CMK (cell line): ENCODE measurements at regions not wholly inside any gene's neighbourhood (a gene's known extent, or its start where the extent isn't known, plus 50 kb on each side); places are given as distances from the start of the nearest gene placed in this dataset.
"Not testable (repeated sequence)": the region's sequence is repeated elsewhere in the genome, so short reads cannot be mapped to it uniquely, and the experiment has no call there.

Experiments
- DNase-seq: peaks from one replicate; pipeline ENCODE4 v3.0.0-alpha.2; 2010; ENCODE audit warnings: low read depth

DNA sequence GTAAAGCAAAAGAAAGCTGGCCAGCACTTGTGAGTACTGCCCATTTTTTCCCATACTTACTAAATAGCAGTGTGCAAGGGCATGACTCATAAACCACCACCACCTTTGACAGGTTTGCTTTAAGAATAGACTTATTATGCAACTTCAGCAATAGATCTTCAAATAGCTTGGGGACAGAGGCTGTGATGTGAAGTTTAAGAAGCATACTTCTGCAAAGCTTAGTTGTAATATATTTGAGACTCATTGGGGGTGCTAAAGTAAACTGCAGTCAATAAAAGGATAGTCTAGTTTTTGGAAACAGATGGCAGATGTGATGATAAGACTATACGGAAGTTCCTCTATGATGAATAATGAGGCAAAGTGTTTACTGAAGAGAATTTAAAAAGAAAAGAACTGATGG, 210.0 kb downstream of the PLA2G4A start:
- peak; percentile 62 for DNase-seq

DNA sequence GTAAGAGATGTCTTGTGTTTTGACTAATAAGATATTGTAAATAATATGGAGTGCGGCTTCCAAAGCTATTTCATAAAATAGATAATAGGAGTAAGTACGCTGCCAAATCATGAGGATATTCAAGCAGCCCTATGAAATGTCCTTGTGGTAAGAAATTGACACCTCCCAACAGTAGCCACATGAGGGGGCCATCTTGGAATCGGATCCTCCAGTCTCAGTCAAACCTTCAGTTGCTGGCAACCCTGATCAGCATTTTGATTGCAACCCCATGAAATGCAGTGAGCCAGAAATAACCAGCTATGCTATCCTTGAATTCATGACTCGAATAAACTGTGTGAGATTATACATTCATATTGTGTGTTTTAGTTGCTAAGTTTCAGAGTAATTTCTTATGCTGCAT, 212.4 kb downstream of the PLA2G4A start:
- DNase-seq, result no peak

DNA sequence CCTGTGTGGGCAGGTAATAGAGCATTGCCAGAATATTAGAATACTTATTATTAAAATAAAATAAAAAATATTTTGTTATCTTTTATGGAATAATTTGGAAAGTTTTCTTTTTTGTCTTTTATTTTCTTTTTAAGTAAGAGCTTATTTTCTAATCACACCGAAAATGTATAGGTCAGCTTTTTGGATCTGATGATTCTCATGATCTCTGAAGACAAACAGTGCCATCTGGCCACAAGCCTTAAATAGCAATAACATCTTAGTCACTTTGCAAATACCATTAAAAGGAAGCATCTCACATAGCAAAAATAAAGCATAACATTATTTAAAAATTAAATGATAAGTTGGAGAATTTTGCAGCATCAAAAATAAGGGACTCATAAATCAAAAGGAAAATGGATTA, 213.8 kb downstream of the PLA2G4A start:
- DNase-seq, result no peak

DNA sequence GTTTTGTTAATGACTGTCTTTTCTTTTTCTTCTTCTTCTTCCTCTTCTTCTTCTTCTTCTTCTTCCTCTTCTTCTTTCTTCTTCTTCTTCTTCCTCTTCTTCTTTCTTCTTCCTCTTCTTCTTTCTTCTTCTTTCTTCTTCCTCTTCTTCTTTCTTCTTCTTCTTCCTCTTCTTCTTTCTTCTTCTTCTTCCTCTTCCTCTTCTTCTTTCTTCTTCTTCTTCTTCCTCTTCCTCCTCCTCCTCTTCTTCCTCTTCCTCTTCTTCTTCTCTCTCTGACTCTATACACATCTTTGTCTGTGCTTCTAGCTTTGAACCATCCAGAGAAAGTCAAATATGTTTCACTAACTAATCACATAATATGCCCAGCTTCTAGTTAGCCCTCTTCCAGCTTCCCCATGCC, 214.7 kb downstream of the PLA2G4A start:
- DNase-seq, result not testable (repeated sequence)

DNA sequence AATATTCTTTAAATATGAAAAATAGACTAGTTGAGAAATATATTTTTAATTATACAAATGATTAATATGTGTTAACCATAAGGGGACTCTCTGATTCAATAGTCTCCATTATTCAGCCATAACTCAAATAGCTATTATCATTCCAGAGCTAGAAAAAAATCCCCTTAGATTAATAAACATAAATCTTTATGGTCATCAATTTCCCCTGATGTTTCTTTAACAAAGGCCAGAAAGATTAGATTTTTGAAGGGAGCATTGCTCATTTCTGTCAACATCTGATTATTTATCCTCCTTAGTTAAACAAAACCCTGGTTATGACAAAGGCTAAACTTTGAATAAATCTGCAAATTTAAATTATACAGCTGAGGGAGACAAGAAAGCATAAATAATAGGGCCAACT, 215.7 kb downstream of the PLA2G4A start:
- no peak for DNase-seq

DNA sequence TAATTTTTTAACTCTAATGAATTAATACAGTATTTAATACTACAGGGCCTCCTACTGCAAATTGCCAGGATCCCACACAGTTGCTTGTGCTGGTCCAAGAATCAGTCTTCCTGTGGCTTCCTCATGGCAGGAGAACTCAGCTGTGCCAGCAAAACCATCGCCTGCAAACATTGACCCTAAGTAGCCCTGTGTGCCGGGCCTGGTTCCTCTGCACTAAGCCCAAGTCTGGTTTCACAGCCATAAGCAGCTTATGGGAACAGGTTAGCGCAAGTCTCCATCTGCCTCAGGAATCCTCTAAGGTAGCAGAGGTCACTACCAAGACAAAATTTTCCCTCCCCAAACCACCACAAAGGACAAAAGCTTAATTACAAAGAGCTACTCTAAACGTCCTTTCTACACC, 216.6 kb downstream of the PLA2G4A start:
- no peak for DNase-seq

DNA sequence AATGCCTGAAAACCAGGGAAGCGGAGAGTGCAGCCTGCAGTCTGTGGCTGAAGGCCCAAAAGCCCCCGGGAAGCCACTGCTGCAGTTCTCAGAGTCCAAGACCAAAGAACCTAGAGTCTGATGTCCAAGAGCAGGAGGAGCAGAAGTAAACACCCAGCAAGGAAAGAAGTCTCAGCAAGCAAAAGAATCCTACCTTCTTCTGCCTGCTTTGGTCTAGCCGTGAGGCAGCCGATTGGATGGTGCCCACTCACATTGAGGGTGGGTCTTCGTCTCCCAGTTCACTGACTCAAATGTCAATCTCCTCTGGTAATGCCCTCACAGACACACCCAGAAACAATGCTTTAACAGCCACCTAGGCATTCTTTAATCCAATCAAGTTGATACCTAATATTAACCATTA, 217.5 kb downstream of the PLA2G4A start:
- no peak for DNase-seq

DNA sequence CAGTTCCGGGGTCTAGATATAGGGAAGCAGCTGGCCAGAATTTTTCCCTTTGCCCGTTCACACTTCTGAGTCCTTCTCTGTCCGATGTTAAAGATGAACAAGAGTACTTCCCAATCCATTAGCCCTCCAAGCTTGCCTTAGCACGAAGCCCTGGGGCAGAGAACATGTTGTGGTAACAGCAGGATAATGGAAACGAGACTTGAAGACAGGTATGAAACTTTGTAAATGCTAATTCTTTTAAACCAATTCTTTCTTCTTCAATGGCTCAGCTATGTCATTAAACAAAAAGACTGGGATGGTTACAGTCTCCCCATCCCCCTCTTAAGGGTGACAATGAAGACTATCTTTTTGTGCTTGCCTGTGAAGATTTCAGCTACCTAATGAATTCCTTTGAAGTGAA, 218.5 kb downstream of the PLA2G4A start:
- no peak for DNase-seq

DNA sequence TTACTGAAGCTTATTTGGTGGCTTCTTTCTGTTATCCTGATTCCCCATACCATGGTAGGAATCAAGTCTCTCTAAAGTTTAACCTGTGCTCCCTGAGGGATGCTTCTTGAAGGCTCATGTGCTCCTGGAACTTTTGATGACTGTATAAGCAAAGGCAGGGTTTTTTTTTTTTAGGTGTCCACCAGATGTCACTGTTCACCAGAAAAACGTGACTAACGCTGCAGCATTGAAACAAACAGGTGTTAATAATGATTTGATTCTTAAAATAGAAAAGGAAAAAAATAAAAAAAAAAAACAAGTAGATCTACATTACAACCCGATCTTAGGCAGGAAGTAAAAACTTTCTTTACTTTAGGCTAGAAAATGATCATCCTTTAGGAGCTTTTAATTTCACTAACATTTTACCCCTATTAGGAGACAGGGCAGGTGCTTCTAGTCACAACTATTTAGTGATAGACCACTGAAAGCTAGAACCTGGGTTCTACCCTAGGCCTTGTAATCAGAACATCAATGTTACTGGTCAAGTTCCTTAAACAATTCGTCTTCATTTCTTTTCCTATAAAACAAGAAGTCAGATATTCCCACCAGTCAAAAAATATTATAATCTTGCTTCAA, 223.0 kb downstream of the PLA2G4A start:
- no peak for DNase-seq

DNA sequence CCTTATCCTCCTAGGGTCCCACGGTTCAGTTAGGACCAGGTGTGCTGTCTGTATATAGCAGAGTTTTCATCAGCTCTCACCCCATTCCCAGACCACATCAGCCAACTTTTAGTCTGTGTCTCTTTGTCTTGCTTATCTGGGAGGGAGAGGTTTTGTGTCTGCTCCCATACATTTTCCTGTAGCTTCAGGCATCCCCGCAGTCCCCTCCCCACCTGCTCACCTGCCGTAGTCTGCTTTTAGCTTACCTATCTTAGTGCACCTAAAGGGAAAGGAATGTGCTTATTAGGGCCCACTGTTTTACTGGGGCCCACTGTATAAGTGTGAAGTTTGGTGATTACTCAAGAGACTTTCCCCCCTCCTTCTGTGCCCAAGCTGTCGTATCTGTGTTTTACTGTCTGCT, 225.1 kb downstream of the PLA2G4A start:
- no peak for DNase-seq

DNA sequence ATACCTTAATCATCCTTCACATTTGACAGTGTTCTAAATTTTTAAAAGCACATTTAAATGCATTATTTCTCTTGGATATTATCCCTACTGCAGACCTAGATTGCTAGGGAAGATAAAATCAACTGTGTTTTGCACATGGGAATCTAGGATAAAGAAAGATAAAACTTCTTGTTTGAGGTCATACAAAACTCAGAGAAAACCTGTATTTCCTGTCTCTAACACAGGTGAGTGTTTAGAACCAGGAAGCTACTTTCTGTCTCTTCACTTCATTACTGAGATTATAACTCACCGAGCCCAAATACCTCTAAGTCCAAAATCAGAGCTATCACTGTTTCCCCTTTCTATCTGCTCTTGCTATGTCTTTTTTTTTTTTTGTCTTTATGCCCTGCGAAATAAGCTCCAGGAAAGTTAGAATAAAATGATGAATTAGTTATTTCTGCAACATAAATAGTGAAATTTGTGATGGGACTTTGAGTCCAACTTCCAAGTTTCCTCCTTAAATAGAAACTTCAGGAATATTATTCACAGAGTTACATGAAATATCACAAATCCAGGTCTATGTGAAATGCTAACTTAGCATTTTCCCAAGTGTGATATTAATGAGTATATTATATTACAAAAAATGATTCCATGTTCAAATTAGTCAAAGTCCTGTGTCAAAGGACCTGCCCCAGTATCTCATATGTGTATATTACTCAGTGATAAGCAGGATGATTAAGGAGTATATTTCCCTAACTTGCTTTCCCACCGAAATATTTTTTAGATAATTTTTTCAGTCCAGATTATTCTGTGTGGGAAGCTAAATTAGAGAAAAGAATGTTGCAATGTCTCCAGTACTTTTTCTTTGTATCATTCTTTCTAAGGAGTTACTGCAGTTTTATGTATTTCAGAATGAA, 226.4 kb downstream of the PLA2G4A start:
- DNase-seq, result no peak

DNA sequence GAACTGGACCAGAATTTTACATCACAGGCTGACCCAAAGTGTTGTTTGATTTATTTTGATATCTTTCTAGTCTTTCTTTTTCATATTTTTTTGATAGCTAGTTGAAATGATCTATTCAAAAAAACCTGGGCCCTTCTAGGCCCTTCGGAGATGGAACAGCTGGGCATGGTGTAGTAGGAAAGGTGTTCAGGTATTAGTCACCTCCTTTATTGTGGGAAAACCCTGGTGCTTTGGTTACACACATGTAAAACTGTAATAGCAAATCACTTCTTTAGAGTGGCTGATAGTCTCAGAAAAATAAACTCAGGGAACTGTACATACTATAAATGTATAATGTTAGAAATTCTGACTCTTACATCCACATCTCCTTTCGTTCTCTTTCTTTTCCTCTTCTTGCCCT, 234.5 kb downstream of the PLA2G4A start:
- no peak for DNase-seq

DNA sequence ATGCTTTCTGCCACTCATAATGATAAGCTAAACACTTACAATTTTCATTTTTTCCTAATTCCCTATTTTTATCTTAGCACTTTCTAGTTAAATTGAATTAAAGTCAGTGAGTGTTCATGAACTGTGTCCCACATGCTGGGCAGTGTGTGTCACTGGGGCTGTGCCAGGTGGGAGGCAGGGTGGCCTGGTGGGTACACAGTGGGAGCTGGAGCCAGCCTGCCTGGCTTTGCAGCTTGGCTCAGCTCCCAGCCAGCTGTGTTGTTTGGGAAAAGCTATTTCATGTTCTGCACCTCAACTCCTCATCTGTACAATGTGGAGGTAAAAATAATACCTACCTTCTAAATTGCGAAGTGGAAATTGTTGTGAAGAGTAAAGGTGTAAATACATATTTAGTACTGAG, 238.4 kb downstream of the PLA2G4A start:
- DNase-seq, result no peak

DNA sequence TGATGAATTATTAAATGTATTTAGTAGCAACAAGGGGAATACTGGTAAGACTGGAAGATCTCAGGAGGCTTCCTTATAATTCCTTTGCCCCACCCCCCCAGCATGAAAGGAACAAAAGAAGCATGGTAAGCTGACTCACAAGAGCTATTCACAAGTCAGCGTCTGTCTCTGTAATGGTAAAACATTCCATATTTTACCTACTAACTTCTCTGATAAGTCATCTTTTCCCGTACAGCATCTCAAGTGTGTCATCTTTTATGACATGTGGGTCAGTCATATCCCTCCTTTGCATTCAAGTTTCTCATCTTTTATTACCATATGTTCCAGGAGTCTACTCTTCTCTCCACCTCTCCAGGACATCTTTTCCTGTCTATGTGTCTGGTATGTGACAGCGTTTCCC, 241.3 kb downstream of the PLA2G4A start:
- DNase-seq, result no peak

DNA sequence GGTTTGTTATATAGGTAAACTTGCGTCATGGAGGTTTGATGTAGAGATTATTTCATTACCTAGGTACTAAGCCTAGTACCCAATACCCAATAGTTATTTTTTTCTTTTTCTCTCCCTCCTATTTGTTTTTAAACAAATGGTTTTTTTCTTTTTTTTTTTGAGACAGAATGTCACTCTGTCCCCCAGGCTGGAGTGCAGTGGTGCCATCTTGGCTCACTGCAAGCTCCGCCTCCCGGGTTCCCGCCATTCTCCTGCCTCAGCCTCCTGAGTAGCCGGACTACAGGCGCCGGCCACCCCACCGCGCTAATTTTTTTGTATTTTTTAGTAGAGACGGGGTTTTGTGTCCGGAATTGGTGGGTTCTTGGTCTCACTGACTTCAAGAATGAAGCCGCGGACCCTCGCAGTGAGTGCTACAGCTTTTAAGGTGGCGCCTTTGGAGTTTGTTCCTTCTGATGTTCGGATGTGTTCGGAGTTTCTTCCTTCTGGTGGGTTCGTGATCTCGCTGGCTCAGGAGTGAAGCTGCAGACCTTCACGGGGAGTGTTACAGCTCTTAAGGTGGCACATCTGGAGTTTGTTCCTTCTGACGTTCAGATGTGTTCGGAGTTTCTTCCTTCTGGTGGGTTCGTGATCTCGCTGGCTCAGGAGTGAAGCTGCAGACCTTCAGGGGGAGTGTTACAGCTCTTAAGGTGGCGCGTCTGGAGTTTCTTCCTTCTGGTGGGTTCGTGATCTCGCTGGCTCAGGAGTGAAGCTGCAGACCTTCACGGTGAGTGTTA, 243.7 kb downstream of the PLA2G4A start:
- not testable (repeated sequence) for DNase-seq

DNA sequence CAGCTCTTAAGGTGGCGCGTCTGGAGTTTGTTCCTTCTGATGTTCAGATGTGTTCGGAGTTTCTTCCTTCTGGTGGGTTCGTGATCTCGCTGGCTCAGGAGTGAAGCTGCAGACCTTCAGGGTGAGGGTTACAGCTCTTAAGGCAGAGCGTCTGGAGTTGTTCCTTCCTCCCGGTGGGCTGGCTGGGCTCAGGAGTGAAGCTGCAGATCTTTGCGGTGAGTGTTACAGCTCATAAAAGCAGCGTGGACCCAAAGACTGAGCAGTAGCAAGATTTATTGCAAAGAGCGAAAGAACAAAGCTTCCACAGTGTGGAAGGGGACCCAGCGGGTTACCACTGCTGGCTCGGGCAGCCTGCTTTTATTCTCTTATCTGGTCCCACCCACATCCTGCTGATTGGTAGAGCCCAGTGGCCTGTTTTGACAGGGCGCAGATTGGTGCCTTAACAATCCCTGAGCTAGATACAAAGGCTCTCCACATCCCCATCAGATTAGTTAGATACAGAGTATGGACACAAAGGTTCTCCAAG, 244.3 kb downstream of the PLA2G4A start:
- not testable (repeated sequence) for DNase-seq

DNA sequence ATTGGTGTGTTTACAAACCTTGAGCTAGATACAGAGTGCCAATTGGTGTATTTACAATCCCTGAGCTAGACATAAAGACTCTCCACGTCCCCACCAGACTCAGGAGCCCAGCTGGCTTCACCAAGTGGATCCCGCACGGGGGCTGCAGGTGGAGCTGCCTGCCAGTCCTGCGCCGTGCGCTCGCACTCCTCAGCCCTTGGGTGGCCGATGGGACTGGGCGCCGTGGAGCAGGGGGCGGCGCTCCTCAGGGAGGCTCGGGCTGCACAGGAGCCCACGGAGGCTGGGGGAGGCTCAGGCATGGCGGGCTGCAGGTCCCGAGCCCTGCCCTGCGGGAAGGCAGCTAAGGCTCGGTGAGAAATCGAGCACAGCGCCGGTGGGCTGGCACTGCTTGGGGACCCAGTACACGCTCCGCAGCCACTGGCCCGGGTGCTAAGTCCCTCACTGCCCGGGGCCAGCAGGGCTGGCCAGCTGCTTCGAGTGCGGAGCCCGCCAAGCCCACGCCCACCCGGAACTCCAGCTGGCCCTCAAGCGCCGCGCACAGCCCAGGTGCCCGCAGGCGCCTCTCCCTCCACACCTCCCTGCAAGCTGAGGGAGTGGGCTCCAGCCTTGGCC, 245.0 kb downstream of the PLA2G4A start:
- DNase-seq, result not testable (repeated sequence)

DNA sequence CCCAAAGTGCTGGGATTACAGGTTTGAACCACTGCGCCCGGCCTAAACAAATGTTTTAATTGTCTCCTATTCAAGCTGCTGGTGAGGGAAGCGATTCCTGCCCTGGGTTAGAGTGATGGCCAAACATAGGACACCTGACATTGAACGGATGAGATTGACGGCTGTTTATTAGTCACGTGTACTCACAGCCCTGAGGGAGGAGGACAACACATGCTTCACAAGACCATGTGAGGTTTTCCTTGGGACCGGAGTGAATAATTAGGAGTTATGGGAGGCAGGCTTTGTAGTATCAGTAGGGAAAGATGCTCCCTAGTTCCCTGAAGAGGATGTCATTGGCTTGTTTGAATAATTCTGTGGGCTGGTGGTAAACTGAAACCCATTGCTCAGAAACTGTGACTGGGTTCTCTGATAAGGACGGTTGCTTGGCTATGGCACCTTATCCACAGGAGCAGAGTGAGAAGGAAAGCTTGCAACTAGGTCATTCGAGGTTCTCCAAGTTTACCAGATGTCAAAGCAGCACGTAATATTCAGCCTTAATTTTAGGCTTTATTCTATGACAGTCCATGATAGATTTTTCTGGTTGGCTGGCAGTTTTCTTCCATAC, 245.8 kb downstream of the PLA2G4A start:
- no peak for DNase-seq

DNA sequence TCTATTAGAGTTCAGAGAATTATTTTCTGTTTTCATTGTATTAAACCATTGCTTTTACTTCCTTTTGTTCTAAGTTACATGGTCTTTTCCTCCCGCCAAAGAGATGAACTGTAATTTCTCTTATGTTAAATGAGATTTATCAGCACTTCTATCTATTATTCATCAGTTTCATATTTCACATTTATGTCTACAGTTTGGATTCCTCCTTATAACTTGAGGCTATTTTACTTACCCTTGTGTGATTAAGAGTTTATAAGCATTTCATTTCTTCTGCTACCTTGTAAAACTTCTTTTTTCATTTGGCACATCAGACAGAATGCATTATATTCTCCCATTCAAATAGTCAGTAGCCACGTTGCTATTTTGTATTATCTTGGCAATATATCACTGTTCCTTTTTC, 248.2 kb downstream of the PLA2G4A start:
- no peak for DNase-seq

DNA sequence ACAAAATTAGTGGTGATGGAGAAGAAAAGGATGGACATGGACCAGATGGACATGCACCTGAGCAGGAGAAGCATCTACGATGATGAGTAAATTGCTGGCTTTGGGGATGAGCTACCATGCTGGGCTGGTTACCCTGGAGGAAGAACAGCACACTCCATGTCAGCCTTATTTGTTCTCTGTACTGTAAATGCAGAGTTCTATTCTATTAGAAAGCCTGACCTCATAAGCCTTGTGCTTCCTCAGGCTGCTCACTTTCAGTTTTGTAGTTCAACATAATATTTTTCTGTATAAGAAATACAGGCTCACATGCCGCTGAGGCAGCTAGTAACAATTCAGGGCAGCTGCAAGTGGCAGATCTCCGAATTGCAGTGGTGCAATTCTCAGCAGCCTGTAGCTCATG, 249.6 kb downstream of the PLA2G4A start:
- no peak for DNase-seq

DNA sequence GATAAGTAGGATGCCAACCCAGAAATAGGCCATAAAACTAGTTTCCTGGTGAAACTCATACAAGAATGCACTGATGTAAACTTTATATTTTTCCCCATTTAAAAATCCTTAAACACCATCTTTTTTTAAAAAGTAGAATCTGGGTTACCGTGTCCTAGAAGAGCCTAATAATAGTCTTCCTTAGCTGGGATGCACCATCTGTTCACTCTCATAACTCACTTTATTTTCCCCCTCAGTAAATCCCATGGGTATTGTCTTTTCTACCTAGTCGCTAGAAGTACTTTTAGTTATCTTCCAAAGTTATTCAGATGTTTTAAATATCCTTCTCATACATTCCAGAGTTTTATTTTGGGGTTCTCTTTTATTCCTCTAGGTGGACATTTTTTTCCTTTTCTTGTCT, 250.2 kb downstream of the PLA2G4A start:
- no peak for DNase-seq

DNA sequence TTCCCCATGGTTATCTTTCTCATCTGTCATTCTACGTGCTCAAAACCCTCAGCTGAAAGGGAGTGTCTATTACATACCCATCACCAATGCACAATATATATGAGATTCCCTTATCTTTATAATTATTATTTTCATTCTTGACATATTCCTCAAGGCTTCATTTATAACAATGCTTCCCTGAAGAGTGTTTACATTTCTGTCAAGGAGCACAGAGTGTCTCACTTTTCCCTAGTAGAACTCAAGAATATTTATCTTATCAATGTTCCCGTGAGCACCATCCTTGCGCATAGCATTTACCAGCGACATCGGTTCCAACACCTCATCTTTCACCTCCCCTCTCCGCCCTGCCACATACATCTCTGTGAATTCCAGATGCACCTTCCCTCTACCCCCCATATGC, 250.6 kb downstream of the PLA2G4A start:
- no peak for DNase-seq
